Left cardiac atrium (tissue), 4 donors: ENCODE measurements at regions not wholly inside any gene's neighbourhood (a gene's known extent, or its start where the extent isn't known, plus 50 kb on each side); places are given as distances from the start of the nearest gene placed in this dataset.
"Not testable (repeated sequence)": the region's sequence is repeated elsewhere in the genome, so short reads cannot be mapped to it uniquely, and the experiment has no call there.

Experiments used
- ATAC-seq, 2 donors: fragments of 200-7000 bp; cut with Tn5 transposase; one replicate each; pipeline ENCODE4 v1.9.1; 2020; ENCODE audit warnings: mild to moderate bottlenecking in 2 of 2, moderate library complexity in 2 of 2
- DNase-seq: peaks from one replicate; pipeline ENCODE4 v3.0.0-alpha.2; 2020
- intact Hi-C, 2 donors: fragments of 100-400 bp; cut with DNase I; formaldehyde crosslinking; loops; one replicate each; pipeline versions ENCODE4 v1.14.1 to v1.15.1; 2022 to 2023
- donor health status: DM: no; HTN: yes; CAD: no.
- donor health status: DM: no; HTN: yes; CAD: no; lungs with severe emphysema.
- donor health status: DM: yes; HTN: yes; CAD: no.
- donor health status: Dilated cardiomyopathy.

DNA sequence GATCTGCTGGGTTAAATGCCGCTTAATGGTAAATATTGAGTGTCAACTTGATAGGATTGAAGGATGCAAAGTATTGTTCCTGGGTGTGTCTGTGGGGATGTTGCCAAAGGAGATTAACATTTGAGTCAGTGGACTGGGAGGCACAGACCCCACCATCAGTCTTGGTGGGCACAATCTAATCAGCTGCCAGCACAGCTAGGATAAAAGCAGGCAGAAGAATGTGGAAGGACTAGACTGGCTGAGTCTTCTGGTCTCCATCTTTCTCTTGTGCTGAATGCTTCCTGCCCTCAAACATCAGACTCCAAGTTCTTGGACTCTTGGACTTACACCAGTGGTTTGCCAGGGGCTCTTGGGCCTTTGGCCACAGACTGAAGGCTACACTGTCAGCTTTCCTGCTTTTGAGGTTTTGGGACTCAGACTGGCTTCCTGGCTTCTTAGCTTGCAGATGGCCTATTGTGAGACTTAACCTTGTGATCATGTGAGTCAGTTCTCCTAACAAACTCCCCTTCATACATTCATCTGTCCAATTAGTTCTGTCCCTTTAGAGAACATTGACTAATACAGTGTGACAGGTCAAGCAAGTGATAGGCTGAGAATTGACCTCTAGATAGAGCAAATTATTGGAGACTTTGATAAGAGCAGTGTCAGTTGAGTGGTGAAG, 332.5 kb downstream of the DLEU7 start:
- ATAC-seq, DNase-seq: not testable (repeated sequence)
- intact Hi-C loops = loop anchor here in 1 of 2 donors (10.0 kb wide), 1 partner anchor 536 kb away; no protein-coding TSS in a partner anchor

DNA sequence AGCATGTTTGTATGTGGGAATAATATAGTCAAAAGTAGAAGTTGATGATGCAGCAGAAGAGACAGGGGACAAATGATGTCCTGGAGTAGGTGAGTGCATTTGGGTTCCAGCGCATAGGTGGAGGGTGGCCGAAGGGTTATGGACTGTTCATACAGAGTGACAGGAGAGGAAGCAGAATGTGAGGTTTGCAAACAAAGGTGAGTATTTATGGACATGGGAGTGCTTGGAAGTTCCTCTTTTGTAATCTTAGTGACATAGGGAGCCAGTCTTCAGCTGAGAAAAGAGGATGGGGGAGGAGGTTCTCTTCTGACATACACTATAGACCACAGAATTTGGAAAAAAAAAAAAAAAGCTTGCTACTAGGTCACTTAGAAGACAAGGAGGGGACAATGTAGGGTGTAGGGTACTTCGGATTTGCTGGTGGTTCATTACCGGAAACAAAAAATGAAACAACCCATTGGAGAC, 331.6 kb downstream of the DLEU7 start:
- intact Hi-C loops = loop anchor here in 1 of 2 donors (10.0 kb wide), 1 partner anchor 537 kb away; no protein-coding TSS in a partner anchor
- no peak for DNase-seq

DNA sequence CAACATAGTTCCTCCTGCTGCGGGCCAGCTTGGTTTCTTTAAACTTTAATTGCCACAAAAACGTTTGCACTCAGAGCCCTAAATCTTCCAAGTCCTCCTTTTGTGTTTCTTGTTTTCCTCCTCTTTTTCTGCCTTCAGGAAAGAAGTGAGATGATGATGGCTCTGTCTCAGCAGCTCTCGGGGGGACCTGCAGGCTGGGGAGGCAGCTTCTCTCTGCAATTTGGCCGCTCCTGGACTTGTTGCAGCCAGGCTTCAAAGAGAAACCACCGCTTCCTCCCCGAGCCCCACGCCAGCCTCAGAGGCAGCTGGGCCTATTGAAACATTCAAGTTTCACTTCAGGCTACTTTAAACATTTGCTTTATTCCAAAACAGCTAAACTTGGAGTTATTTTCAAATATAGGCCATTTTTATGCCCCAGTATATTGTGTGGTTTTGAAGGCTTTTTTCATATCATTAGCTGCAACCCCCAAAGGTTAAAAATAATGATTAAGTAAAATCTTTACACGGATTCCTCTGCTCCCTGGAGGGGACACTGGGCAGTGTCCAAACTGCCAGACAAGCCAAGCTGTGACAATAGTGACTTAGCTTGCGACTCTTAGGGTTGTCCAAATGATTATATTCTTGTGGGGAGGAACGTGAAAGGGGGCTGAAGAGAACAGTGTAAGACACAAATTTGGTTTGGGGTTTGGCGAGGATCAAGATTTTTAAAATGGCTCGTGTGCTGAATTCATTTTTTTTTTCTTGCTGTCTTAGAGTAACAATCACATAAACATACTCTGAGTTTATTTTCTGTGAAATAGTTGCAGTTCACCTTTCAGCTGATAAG, 330.8 kb downstream of the DLEU7 start:
- ATAC-seq = peak; percentile 91
- peak; percentile 66 for DNase-seq
- intact Hi-C loops = loop anchor here in 1 of 2 donors (10.0 kb wide), 1 partner anchor 538 kb away; no protein-coding TSS in a partner anchor

More for the DNA sequence above, 331.6 kb downstream of the DLEU7 start:
- peak; percentile 34 to 53 for ATAC-seq

DNA sequence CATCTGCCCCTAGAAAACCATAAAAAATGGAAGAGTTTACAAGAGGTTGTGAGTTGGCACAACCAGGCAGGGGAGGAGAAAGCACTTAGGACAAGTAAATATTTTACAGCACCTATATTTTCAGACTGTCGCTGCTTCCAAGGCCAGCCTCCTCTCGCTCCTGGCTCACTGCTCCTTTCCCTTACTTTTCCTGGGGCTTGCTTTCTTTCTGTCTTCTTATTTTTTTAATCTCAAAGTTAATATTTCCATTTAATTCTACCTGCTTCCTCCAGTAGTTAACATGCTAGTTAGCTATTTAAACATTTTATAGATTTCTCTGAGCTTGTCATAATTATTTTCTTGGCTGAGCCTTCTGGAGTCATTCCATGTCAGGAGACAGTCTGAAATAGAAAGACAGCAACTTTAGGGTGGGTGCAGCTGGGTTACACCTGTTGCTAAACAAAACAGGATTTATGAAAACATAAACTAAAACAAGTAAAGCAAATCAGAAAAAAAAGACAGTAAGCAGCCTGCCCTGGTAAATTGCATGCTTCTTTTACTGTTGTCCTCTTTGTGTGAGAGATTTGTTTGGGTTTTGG, 330.1 kb downstream of the DLEU7 start:
- DNase-seq = no peak
- intact Hi-C loops = loop anchor here in 1 of 2 donors (10.0 kb wide), 1 partner anchor 539 kb away; no protein-coding TSS in a partner anchor
- ATAC-seq = peak in 1 of 2 donors; percentile 32

DNA sequence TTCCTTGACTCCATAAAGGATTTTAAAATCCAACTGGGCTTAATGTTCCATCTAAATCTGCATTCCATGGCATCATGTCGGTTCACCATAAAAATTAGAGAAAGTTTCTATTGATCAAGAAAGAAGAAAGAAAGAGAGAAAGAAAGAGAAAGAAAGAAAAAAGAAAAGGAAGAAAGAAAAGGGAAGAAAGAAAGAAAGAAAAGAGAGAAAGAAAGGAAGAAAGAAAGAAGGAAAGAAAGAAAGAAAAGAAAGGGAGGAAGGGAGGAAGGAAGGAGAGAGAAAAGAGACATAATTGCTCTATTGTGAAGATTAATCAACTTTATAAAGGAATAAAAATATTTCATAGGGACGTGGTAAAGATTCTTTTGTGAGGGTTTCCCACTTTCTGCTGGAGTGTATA, 329.2 kb downstream of the DLEU7 start:
- no peak for DNase-seq
- ATAC-seq = no peak
- intact Hi-C loops = loop anchor here in 1 of 2 donors (10.0 kb wide), 1 partner anchor 539 kb away; no protein-coding TSS in a partner anchor

DNA sequence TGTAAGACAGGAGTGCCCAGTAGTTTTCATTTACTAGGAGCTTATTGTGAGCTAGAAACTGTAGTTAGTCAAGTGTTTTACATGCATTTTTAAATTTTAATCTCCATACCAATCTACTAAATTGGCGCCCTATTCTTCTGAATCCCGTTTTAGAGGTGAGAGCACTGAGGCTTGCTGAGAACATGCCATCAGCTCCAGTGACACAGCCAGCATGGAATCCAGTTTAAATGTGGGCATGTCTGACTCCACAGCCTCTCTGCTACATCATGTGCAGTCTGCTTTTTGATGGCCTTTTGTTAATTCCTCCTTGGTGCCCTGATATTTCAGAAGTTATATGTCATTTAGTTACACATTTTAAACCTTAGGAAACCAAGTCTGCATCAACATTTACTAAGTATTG, 325.4 kb downstream of the DLEU7 start:
- DNase-seq (no peak), ATAC-seq (no peak)
- intact Hi-C loops = loop anchor here in 1 of 2 donors (10.0 kb wide), 1 partner anchor 543 kb away; no protein-coding TSS in a partner anchor

DNA sequence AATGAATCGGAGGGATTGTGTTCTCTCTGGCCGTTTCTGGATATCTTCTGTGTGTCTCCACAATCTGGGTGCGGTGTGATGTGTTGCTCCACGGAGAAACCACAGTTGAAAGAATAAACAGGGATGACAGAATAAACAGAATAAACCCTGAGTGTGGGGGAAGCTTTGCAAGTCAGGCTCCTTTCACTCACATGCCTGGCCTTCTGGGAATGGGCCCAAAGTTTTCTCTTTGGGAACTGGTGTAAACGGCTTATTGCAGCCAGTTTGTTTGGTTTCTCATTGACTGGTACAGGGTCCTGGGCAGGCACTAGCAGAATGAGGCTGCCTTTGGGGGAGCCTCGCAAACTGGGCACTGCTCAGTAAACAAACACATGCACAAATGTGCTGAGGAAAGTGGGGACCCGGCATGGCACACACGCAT, 324.7 kb downstream of the DLEU7 start:
- ATAC-seq (peak in 1 of 2 donors; percentile 10), DNase-seq (peak; percentile 21)
- intact Hi-C loops = loop anchor here in 1 of 2 donors (10.0 kb wide), 1 partner anchor 544 kb away; no protein-coding TSS in a partner anchor

DNA sequence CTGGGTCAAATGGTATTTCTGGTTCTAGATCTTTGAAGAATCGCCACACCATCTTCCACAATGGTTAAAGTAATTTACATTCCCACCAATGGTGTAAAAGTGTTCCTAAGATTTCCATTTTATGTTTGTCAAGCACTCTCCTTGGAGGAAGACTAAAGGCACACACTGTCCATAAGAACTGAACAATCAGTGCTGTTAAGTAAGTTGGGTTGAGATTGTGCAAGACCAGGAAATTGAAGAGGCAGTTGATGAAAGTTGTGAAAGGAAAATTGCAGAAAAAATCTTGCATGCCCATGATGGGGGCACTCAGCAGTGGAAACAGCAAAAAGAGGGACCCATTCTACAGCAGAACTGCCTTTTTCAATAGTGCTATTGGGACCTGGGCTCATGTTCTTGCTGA, 323.6 kb downstream of the DLEU7 start:
- intact Hi-C loops = loop anchor here (10.0 kb wide), 2 partner anchors 125 to 545 kb away; no protein-coding TSS in a partner anchor
- DNase-seq (no peak), ATAC-seq (peak in 1 of 2 donors; percentile 21)

DNA sequence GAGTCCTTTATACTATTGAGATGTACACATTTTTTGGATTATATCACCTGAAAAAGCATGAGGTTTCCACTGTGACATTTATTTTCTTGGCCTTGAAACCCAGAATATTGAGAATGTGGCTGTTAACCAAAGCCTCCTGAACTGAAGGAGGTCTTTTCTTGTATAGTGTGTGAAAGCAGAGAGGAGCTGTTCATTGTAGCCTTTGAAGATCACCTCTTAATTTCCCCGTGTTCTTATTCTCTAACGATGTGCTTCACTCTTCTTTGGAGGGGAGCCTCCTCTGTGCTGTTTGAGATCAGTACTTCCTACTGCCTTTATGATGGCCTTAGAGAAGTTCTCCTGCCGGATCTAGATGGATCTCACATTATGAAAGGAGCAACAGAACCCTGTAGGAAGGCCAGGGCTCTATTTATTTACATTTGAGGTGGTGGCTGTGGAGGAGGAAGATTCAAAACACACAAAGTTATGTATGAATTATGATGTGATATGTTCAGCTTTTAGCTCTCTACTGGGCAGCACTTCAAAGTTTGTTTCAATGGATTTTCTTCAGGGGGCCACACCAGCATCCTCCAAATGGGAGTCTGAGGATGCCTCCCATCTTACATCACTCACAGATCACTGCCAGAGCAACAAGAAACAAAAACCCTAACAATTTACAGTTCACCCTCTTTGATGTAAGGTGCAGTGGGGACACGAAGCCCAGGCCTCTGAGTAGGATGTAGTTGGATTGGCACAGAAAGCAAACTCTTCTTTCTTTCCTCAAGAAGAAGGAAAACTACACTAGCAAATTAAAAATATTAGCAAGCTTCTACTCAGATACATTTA, 322.3 kb downstream of the DLEU7 start:
- intact Hi-C loops = loop anchor here in 1 of 2 donors (10.0 kb wide), 2 partner anchors 126 to 546 kb away; no protein-coding TSS in a partner anchor
- DNase-seq (no peak), ATAC-seq (no peak)

DNA sequence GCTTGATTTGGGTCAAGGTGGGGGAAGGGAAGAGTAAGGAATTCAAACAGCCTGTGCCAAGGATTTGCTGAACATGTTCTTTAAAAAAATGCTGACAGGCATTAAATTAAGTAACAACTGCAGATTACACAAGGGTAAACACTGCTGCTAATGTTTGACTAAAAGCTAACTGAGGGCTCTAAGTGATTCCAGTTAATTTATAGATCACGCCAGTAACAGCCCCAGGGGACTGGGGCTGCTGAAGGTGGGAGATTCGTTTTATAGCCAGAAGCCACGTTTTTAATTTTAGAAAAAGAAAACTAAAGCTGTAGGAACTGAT, 321.7 kb downstream of the DLEU7 start:
- ATAC-seq (peak; percentile 79 to 82), DNase-seq (no peak)
- intact Hi-C loops = loop anchor here in 1 of 2 donors (10.0 kb wide), 2 partner anchors 127 to 547 kb away; no protein-coding TSS in a partner anchor

DNA sequence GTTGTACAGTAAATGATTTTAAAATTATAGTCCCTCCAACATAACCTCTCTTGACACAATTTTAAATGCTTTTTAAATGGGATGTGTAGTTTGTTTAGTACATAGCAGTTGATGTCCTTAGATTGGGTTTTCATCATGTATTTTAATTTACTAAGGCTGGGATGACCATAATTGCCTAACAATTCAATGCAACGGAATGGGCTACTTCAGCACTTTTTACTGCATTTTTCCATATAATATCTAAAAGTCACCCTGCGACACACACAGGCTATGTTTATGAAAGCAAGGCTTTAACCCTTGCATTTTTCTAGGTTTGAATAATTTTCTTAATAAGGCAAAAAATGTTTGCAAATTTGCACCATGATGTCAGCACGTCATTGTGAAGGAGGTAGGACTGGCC, 321.0 kb downstream of the DLEU7 start:
- intact Hi-C loops = loop anchor here in 1 of 2 donors (10.0 kb wide), 2 partner anchors 128 to 548 kb away; no protein-coding TSS in a partner anchor
- no peak for ATAC-seq
- DNase-seq = no peak

DNA sequence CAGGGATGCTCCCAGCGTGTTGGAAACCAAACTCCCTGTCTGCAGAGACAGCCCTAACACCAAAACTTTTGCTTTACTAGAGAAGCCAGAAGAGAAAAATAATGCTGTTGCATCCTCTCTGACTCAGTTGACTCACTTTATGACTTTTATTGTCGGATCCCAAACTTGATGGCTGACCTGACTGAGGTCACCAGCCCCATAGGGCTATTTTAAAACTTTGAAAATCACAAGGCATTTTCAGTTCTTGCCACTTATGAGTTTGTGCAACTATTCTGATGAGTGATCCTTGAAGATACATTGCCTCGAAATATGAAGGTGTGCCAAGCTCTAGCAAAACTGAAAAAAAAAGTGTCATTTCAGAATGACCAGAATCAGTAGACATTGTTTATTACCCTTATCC, 320.2 kb downstream of the DLEU7 start:
- DNase-seq (no peak), ATAC-seq (peak in 1 of 2 donors; percentile 13)
- intact Hi-C loops = loop anchor here in 1 of 2 donors (10.0 kb wide), 2 partner anchors 129 to 549 kb away; no protein-coding TSS in a partner anchor

DNA sequence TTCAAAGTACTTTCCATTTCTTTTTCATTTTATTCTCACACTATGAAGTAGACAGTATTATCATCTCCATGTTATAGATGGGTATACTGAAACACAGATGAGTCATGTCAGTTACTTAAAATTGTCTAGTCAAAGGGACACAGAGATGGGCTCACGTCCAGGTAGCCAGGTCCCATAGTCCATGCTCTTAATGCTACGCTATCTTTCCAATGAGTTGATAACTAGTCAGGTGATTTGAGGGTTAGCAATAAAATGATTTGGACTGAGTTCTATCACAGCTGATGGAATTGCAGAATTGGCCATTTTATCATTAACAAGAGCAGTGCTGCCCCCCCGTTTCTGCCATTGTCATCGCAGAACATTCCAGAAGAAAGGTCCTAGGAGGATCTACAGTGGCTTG, 318.9 kb downstream of the DLEU7 start:
- ATAC-seq = no peak
- DNase-seq = no peak
- intact Hi-C loops = loop anchor here in 1 of 2 donors (10.0 kb wide), 2 partner anchors 130 to 550 kb away; no protein-coding TSS in a partner anchor

DNA sequence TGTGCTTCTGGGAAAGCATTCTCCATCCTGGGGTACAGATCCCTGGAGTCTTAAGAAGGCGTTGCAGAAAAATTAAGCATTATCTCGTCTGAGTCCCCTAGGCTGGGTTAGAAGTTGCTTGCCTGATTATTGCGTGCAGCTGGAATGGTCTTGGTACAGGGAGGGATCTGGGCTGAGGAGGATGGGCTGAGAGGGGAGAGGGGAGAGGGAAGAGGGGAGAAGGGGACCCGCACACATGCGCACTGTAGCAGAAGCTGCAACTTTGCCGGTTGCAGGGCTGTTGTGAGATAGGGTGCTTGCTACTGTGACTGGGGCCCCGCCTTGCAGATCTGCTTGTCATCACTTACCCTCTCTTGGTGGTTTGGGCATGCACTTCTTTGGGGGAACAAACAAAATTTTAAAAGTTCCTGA, 316.8 kb downstream of the DLEU7 start:
- intact Hi-C loops = loop anchor here (5.0 to 10.0 kb wide), 3 partner anchors 132 to 552 kb away; no protein-coding TSS in a partner anchor
- DNase-seq = no peak

DNA sequence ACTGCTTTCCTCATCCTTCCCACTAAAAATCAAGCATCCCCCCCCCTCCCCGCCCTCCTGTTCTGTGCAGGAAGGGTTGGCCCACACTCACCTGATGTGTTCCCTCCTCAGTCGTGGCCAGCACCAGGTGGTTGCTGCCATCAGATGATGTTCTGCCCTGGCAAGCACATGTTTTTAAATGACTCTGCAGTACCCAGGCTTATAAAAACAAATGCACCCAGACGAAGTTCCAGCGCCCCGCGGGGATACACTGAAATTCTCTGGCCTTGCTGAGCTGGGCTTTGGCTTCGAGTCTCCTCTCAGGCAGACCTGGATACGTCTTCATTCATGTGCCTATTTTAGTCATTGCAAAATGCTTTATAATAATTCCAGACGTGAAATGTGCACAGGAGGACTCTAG, 316.3 kb downstream of the DLEU7 start:
- ATAC-seq (no peak), DNase-seq (no peak)
- intact Hi-C loops = loop anchor here (5.0 to 10.0 kb wide), 3 partner anchors 132 to 552 kb away; no protein-coding TSS in a partner anchor

More for the DNA sequence above, 316.8 kb downstream of the DLEU7 start:
- no peak for ATAC-seq

DNA sequence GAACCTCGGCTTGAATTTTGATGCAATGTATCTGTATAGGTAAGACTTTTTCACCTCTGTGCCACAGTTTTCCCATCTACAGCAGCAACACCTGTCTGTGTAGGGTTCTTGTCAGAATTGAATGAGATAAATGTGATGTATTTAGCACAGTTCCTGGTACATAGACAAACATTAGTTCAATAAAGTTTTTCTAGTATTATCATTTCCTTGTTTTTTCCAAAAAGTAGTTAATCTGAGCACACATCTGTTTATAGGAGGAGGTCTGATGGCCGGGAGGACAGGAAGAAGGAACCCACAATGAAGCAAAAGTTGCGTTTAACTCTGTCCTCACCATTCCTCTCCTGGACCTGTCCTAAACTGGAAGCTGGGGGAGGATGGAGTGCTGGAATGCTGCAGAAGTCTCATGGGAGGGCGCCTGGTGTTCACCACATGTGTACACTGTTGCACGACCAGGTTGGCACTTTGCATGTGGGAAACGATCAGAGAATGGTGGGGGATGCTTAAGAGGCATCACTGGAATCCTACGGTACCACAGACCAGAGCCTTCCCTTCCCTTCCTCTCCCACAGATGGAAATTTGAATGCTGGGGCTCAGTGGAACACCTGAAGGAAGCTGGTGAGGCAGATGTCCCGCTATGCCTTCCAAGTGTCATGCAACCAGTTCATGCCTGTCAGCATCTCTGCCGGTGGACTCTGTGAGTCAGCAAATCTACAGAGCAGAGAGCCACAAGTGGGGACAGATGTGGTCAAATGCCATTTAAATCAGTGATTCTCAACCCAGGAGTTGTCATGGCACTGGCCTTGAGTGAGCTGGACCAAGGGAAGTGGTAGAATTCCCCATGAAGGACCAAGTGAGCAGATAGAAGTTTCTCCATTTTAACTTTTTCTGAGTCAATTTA, 315.6 kb downstream of the DLEU7 start:
- ATAC-seq = no peak
- no peak for DNase-seq
- intact Hi-C loops = loop anchor here (5.0 to 10.0 kb wide), 3 partner anchors 133 to 553 kb away; no protein-coding TSS in a partner anchor
